ENCODE measurements at regions not wholly inside any gene's neighbourhood (a gene's known extent, or its start where the extent isn't known, plus 50 kb on each side); places are given as distances from the start of the nearest gene placed in this dataset.

GRCh38 chr12:131356485-131357184 lies 354.3 kb upstream of the SFSWAP start:
- peak in 1 of 2 donors; percentile 43 for DNase-seq
- TF ChIP-seq CTCF (IDR thresholded peaks at IDR 0.05) = no peak
- no peaks in the 10 kb centered on the region for H3K27me3 ChIP-seq
- no peaks in the 10 kb centered on the region for H3K9me3 ChIP-seq
- no peaks in the 10 kb centered on the region for H3K36me3 ChIP-seq
- H3K4me3 ChIP-seq = no peak overlapping the region
- intact Hi-C loops (cut with DNase I; ENCODE audit: low total_unique reads) = no loop called here
- peak overlapping the region; percentile 53 to 78 for H3K27ac ChIP-seq
- H3K4me1 ChIP-seq = no peaks in the 10 kb centered on the region

GRCh38 chr12:131357185-131357747 lies 353.6 kb upstream of the SFSWAP start:
- Histone ChIP-seq H3K27ac (peak overlapping the region; percentile 53 to 78), H3K4me1 (no peaks in the 10 kb centered on the region), H3K9me3 (no peaks in the 10 kb centered on the region), H3K36me3 (no peaks in the 10 kb centered on the region), H3K4me3 (no peak overlapping the region), H3K27me3 (no peaks in the 10 kb centered on the region)
- DNase-seq = no peak
- TF ChIP-seq POLR2A (IDR thresholded peaks at IDR 0.05) (no peak), CTCF (IDR thresholded peaks at IDR 0.05) (no peak)
- intact Hi-C loops (cut with DNase I; ENCODE audit: low total_unique reads) = no loop called here

- Histone ChIP-seq H3K4me3 (no peak overlapping the region), H3K9me3 (no peaks in the 10 kb centered on the region), H3K27ac (peak overlapping the region; percentile 53 to 78), H3K27me3 (no peaks in the 10 kb centered on the region), H3K4me1 (no peaks in the 10 kb centered on the region), H3K36me3 (no peaks in the 10 kb centered on the region)
- no peak for DNase-seq
- TF ChIP-seq CTCF (IDR thresholded peaks at IDR 0.05) = no peak
- TF ChIP-seq POLR2A (IDR thresholded peaks at IDR 0.05) = no peak
- intact Hi-C loops (cut with DNase I; ENCODE audit: low total_unique reads) = no loop called here
Observed at GRCh38 chr12:131357920-131358319, 353.0 kb upstream of the SFSWAP start.

GRCh38 chr12:131362291-131363211 lies 348.3 kb upstream of the SFSWAP start:
- DNase-seq = no peak
- no peaks in the 10 kb centered on the region for H3K36me3 ChIP-seq
- no peak for TF ChIP-seq CTCF (IDR thresholded peaks at IDR 0.05)
- no peak for TF ChIP-seq POLR2A (IDR thresholded peaks at IDR 0.05)
- no peak overlapping the region for H3K4me3 ChIP-seq
- intact Hi-C loops (cut with DNase I; ENCODE audit: low total_unique reads) = no loop called here
- no peaks in the 10 kb centered on the region for H3K9me3 ChIP-seq
- no peaks in the 10 kb centered on the region for H3K27me3 ChIP-seq
- H3K4me1 ChIP-seq = no peaks in the 10 kb centered on the region
- peak overlapping the region in 1 of 2 donors; percentile 8 for H3K27ac ChIP-seq

- Histone ChIP-seq H3K4me3 (no peak overlapping the region), H3K27ac (no peak overlapping the region), H3K36me3 (no peaks in the 10 kb centered on the region), H3K4me1 (no peaks in the 10 kb centered on the region), H3K9me3 (no peaks in the 10 kb centered on the region), H3K27me3 (no peaks in the 10 kb centered on the region)
- DNase-seq = no peak
- intact Hi-C loops (cut with DNase I; ENCODE audit: low total_unique reads) = no loop called here
- TF ChIP-seq POLR2A (IDR thresholded peaks at IDR 0.05) = no peak
Observed at GRCh38 chr12:131363393-131363792, 347.5 kb upstream of the SFSWAP start.

Data from uterus (tissue), 3 donors.